ENCODE measurements at regions not wholly inside any gene's neighbourhood (a gene's known extent, or its start where the extent isn't known, plus 50 kb on each side); places are given as distances from the start of the nearest gene placed in this dataset.
"Not testable (repeated sequence)": the region's sequence is repeated elsewhere in the genome, so short reads cannot be mapped to it uniquely, and the experiment has no call there.

DNA sequence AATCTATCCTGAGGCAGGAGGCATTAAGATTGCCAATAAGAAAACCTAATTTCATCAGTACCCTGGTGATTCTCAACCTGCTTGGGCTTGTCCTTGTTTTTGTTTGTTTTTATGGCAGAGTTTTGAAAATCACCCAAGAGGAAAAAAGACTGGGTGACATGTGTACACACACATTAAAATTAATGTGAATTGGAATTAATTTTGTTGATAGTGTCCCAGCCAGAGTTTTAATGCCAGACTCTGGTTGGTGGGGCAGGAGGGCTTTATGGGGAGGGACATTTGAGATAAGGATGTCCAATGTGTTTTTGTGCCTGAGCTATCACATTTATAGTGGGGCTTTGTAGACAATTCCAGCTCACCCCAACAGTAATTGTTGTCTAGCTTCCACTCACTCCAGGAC lies 184.6 kb downstream of the ID4 start:
- Mint-ChIP-seq H3K4me3 (no peak overlapping the region), H3K4me1 (no peaks in the 10 kb centered on the region), H3K27me3 (ENCODE audit: low read depth) (no peaks in the 10 kb centered on the region)

DNA sequence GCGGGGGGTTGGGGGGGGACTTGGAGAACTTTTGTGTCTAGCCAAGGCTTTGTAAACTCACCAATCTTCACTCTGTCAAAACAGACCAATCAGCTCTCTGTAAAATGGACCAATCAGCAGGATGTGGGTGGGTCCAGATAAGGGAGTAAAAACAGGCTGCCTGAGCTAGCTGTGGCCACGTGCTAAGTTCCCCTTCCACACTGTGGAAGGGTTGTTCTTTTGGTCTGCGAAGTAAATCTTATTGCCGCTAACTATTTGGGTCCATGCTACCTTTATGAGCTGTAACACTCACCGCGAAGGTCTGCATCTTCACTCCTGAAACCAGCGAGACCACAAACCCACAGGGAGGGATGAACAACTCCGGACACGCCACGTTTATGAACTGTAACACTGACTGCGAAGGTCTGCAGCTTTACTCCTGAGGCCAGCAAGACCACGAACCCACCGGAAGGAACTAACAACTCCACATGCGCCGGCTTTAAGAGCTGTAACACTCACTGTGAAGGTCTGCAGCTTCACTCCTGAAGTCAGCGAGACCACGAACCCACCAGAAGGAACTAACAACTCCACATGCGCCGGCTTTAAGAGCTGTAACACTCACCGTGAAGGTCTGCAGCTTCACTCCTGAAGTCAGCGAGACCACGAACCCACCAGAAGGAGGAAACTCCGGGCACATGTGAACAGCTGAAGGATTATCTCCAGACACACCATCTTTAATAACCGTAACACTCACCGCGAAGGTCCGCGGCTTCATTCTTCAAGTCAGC lies 186.6 kb downstream of the ID4 start:
- H3K27me3 Mint-ChIP-seq (ENCODE audit: low read depth); H3K4me3 Mint-ChIP-seq; H3K27ac Mint-ChIP-seq; H3K9me3 Mint-ChIP-seq; H3K36me3 Mint-ChIP-seq (ENCODE audit: low read depth); H3K4me1 Mint-ChIP-seq: not testable (repeated sequence)

More for the DNA sequence above, 184.6 kb downstream of the ID4 start:
- Mint-ChIP-seq H3K27ac (no peak overlapping the region), H3K36me3 (ENCODE audit: low read depth) (no peaks in the 10 kb centered on the region), H3K9me3 (no peaks in the 10 kb centered on the region)
- TF ChIP-seq, protein P1, sequence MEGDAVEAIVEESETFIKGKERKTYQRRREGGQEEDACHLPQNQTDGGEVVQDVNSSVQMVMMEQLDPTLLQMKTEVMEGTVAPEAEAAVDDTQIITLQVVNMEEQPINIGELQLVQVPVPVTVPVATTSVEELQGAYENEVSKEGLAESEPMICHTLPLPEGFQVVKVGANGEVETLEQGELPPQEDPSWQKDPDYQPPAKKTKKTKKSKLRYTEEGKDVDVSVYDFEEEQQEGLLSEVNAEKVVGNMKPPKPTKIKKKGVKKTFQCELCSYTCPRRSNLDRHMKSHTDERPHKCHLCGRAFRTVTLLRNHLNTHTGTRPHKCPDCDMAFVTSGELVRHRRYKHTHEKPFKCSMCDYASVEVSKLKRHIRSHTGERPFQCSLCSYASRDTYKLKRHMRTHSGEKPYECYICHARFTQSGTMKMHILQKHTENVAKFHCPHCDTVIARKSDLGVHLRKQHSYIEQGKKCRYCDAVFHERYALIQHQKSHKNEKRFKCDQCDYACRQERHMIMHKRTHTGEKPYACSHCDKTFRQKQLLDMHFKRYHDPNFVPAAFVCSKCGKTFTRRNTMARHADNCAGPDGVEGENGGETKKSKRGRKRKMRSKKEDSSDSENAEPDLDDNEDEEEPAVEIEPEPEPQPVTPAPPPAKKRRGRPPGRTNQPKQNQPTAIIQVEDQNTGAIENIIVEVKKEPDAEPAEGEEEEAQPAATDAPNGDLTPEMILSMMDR (IDR thresholded peaks at IDR 0.05; ENCODE audit: unreplicated experiment in 3 of 3), result no peak

DNA sequence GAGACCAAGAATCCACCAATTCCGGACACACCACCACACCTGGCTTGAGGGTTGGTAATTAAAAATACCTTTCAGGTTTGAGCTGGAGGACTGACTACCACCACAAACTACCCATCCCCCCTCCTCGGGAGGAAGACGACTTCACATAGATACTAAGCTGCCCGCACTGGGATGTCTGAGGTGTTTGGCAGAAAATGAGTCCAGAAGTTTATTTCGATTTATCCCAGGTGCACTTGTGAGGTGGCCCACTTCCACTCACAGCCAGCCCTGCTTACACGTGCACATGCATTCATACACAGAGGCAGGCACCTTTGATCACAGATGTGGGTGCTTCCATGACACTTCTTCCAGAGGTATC lies 187.1 kb downstream of the ID4 start:
- H3K9me3 Mint-ChIP-seq, result no peaks in the 10 kb centered on the region
- no peak overlapping the region for H3K4me3 Mint-ChIP-seq
- no peak overlapping the region for H3K27ac Mint-ChIP-seq
- no peaks in the 10 kb centered on the region for H3K36me3 Mint-ChIP-seq (ENCODE audit: low read depth)
- TF ChIP-seq, protein P1 (IDR thresholded peaks at IDR 0.05; ENCODE audit: unreplicated experiment in 3 of 3), result no peak
- H3K27me3 Mint-ChIP-seq (ENCODE audit: low read depth), result no peaks in the 10 kb centered on the region
- no peaks in the 10 kb centered on the region for H3K4me1 Mint-ChIP-seq

DNA sequence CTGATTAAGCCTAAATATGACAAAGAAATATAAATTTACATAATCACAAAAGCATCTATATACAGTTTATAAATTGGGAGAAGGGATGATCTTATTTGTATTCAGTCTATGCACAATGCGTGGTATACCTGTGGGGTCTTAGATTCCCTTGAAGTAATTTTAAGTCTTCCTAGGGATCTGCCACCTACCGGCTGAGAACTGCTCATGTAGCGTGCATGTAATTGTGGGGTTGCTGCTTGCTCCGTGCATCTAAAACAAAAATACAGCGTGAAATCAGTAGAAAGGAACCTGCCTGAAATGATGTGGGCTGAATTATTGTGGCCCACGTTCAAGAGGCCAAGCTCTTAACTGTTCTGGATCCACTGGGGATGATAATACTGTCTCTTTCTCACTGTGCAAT lies 187.3 kb downstream of the MBOAT1 start:
- no peaks in the 10 kb centered on the region for H3K4me1 Mint-ChIP-seq
- H3K4me3 Mint-ChIP-seq, result no peak overlapping the region
- H3K27ac Mint-ChIP-seq, result no peak overlapping the region
- TF ChIP-seq, protein P1 (IDR thresholded peaks at IDR 0.05; ENCODE audit: unreplicated experiment in 3 of 3), result no peak
- H3K36me3 Mint-ChIP-seq (ENCODE audit: low read depth), result no peaks in the 10 kb centered on the region
- no peaks in the 10 kb centered on the region for H3K9me3 Mint-ChIP-seq
- no peaks in the 10 kb centered on the region for H3K27me3 Mint-ChIP-seq (ENCODE audit: low read depth)

DNA sequence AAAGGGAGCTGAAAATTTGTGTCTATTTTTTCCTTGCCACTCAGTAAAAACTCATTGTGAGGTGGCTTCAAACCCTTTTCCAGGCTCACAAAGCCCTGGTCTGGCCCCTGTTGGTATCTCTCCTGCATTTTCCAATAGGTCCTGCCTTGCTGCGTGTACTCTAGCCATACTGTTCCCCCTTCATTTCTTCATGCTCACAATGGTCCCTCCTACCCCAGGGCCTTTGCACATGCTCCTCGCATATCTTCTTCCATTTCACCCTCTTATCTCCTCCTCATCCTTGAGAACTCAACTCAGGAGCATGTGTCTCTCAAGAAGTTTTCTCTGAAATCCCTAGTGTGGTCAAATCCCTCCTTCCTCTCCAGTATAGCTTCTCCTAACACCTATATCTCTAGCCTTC lies 186.6 kb downstream of the MBOAT1 start:
- no peak overlapping the region for H3K27ac Mint-ChIP-seq
- no peaks in the 10 kb centered on the region for H3K27me3 Mint-ChIP-seq (ENCODE audit: low read depth)
- H3K4me3 Mint-ChIP-seq, result no peak overlapping the region
- no peaks in the 10 kb centered on the region for H3K9me3 Mint-ChIP-seq
- no peaks in the 10 kb centered on the region for H3K36me3 Mint-ChIP-seq (ENCODE audit: low read depth)
- no peaks in the 10 kb centered on the region for H3K4me1 Mint-ChIP-seq
- TF ChIP-seq, protein P1 (IDR thresholded peaks at IDR 0.05; ENCODE audit: unreplicated experiment in 3 of 3), result no peak

DNA sequence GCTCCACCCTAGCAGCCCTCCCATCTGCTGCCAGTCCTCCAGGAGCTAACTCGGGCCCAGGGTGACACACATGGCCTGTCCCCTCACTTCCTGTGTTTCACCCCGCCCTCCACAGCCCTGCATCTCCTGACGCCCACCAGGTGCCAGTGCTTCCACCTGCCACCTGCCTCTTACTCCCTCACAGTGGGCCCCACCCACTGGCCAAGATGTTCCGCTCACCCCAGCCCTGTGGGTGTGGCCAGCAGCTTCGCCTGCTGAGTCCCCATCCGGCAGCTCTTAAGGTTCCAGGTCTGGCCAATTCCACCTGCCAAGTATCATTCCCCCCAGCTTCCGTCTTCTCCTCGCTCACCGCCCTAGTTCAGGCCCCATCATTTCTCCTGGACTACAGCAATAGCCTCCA lies 184.1 kb downstream of the MBOAT1 start:
- H3K36me3 Mint-ChIP-seq (ENCODE audit: low read depth), result no peaks in the 10 kb centered on the region
- H3K27me3 Mint-ChIP-seq (ENCODE audit: low read depth), result no peaks in the 10 kb centered on the region

More for the DNA sequence above, 184.1 kb downstream of the MBOAT1 start:
- peaks cover 3% of the 10 kb centered on the region for H3K9me3 Mint-ChIP-seq
- H3K27ac Mint-ChIP-seq, result no peak overlapping the region
- H3K4me3 Mint-ChIP-seq, result no peak overlapping the region
- TF ChIP-seq, protein P1 (IDR thresholded peaks at IDR 0.05; ENCODE audit: unreplicated experiment in 3 of 3), result no peak
- H3K4me1 Mint-ChIP-seq, result no peaks in the 10 kb centered on the region
